Breast epithelium (tissue), 4 donors: ENCODE measurements at regions not wholly inside any gene's neighbourhood (a gene's known extent, or its start where the extent isn't known, plus 50 kb on each side); places are given as distances from the start of the nearest gene placed in this dataset.
"Not testable (repeated sequence)": the region's sequence is repeated elsewhere in the genome, so short reads cannot be mapped to it uniquely, and the experiment has no call there.

Source experiments
- DNase-seq, 2 donors: peaks; one replicate each; pipeline ENCODE4 v3.0.0-alpha.2; 2019; ENCODE audit warnings: low spot score in 2 of 2
- H3K27ac ChIP-seq, 2 donors: fragments of 200-600 bp; sonication (generic) in 1 of 2; one replicate each; pipeline ENCODE4 v1.5.1; 2016 to 2019; ENCODE audit warnings: mild to moderate bottlenecking in 1 of 2
- H3K27me3 ChIP-seq, 2 donors: fragments of 200-600 bp; sonication (generic) in 1 of 2; one replicate each; pipeline versions ENCODE4 v1.5.1 to v1.6.0; 2017 to 2019; ENCODE audit warnings: control low read depth in 1 of 2, mild to moderate bottlenecking in 1 of 2
- H3K36me3 ChIP-seq: fragments of 200-600 bp; one replicate; pipeline ENCODE4 v1.5.1; 2019
- H3K4me1 ChIP-seq, 2 donors: fragments of 200-600 bp; sonication (generic); one replicate each; pipeline ENCODE4 v1.5.1; 2016 to 2019; ENCODE audit warnings: control low read depth in 1 of 2
- H3K4me3 ChIP-seq, 3 donors: fragments of 200-600 bp; sonication (generic); 1 replicate in 2 of 3; 2 replicates in 1 of 3; pipeline ENCODE4 v1.5.1; 2016 to 2019; ENCODE audit warnings: mild to moderate bottlenecking in 3 of 3, moderate library complexity in 2 of 3
- H3K9me3 ChIP-seq, 2 donors: fragments of 200-600 bp; sonication (generic) in 1 of 2; one replicate each; pipeline ENCODE4 v1.5.1; 2016 to 2019; ENCODE audit warnings: control low read depth in 1 of 2
- POLR2A ChIP-seq: fragments of 450-650 bp; IDR thresholded peaks from one replicate; pipeline ENCODE4 v1.6.1; 2016; ENCODE audit warnings: antibody characterized with exemption, mild to moderate bottlenecking, moderate library complexity
- POLR2AphosphoS5 ChIP-seq, 3 donors: sonication (generic); formaldehyde crosslinking; IDR thresholded peaks; one replicate each; pipeline ENCODE4 v1.6.1; 2017; ENCODE audit warnings: antibody characterized with exemption in 3 of 3
- intact Hi-C: fragments of 100-400 bp; cut with DNase I; formaldehyde crosslinking; loops from one replicate; pipeline ENCODE4 v1.15.1; 2023; ENCODE audit warnings: low total_unique reads
- TF ChIP-seq, protein P1 (sequence below), 3 donors: fragments of 450-650 bp; IDR thresholded peaks; one replicate each; pipeline ENCODE4 v1.5.1; 2016 to 2017; ENCODE audit warnings: antibody characterized with exemption in 3 of 3, mild to moderate bottlenecking in 3 of 3, moderate library complexity in 3 of 3

DNA sequence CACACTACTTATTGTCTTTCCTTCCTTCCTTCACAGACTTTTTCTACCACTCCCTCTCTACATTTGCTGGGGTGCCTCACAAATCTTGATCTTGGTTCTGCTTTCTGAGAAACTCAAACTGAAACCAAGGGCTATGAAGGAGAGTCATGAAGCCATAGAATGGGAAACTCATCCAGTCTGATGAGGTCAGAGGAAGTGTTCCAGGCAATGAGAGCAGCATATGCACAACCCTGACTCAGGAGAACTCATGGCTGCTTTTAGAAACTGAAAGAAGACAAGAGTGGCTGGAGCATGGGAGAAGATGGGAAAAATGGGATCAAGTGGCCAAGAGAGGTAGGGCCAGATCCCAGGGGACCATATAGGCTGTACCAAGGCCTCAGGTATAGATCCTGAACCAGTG lies 130.0 kb upstream of the TOX3 start:
- Histone ChIP-seq H3K36me3 (no peaks in the 10 kb centered on the region), H3K4me3 (no peak overlapping the region), H3K4me1 (no peaks in the 10 kb centered on the region), H3K9me3 (no peaks in the 10 kb centered on the region), H3K27ac (no peak overlapping the region), H3K27me3 (no peaks in the 10 kb centered on the region)
- no peak for DNase-seq
- TF ChIP-seq POLR2AphosphoS5 (IDR thresholded peaks at IDR 0.05) (no peak), POLR2A (no peak)
- TF ChIP-seq, protein P1, sequence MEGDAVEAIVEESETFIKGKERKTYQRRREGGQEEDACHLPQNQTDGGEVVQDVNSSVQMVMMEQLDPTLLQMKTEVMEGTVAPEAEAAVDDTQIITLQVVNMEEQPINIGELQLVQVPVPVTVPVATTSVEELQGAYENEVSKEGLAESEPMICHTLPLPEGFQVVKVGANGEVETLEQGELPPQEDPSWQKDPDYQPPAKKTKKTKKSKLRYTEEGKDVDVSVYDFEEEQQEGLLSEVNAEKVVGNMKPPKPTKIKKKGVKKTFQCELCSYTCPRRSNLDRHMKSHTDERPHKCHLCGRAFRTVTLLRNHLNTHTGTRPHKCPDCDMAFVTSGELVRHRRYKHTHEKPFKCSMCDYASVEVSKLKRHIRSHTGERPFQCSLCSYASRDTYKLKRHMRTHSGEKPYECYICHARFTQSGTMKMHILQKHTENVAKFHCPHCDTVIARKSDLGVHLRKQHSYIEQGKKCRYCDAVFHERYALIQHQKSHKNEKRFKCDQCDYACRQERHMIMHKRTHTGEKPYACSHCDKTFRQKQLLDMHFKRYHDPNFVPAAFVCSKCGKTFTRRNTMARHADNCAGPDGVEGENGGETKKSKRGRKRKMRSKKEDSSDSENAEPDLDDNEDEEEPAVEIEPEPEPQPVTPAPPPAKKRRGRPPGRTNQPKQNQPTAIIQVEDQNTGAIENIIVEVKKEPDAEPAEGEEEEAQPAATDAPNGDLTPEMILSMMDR (IDR thresholded peaks at IDR 0.05): no peak
- intact Hi-C loops: no loop called here

DNA sequence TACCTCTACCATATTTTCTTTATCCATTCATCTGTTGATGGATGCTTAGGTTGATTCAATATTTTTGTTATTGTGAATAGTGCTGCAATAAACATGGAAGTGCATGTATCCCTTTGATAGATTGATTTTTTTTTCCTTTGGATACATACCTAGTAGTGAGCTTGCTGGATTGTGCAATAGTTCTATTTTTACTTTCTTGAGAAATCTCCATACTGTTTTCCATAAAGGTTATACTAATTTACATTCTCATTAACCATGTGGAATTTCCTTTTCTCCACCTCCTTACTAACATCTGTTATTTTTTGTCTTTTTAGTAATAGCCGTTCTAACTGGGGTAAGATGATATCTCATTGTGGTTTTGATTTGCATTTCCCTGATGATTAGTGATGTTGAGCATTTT lies 124.6 kb upstream of the TOX3 start:
- H3K4me1 ChIP-seq: no peaks in the 10 kb centered on the region
- H3K4me3 ChIP-seq: no peak overlapping the region
- H3K9me3 ChIP-seq: no peaks in the 10 kb centered on the region
- no peaks in the 10 kb centered on the region for H3K27me3 ChIP-seq
- TF ChIP-seq POLR2A: no peak
- no peak for TF ChIP-seq POLR2AphosphoS5 (IDR thresholded peaks at IDR 0.05)
- TF ChIP-seq, protein P1 (IDR thresholded peaks at IDR 0.05): no peak
- intact Hi-C loops: no loop called here
- no peak for DNase-seq
- H3K36me3 ChIP-seq: no peaks in the 10 kb centered on the region
- no peak overlapping the region for H3K27ac ChIP-seq

DNA sequence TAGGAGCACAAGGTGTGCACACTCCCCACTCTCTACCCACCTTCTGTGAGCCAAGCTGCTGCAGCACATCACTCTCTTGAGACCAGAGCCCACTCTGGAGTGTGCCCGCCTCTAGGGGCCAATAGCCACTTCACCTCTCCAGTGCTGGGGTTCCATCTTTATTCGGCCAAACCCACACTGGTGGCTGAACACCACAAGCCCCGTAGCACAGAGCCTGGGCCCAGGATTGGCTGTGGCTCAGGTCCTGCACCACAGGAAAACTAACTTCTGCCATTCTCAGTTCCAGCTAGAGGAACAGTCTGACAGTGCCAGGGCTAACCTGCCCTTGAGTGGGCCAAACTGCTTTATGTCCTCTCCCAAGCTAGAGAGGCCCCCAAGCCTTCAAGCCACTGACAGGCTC lies 111.0 kb upstream of the TOX3 start:
- intact Hi-C loops: no loop called here
- Histone ChIP-seq H3K27me3 (no peaks in the 10 kb centered on the region), H3K9me3 (peaks cover 5 to 30% of the 10 kb centered on the region in 2 donors), H3K4me1 (no peaks in the 10 kb centered on the region), H3K27ac (no peak overlapping the region), H3K36me3 (no peaks in the 10 kb centered on the region), H3K4me3 (no peak overlapping the region)
- DNase-seq: no peak
- TF ChIP-seq POLR2AphosphoS5 (IDR thresholded peaks at IDR 0.05) (no peak), POLR2A (no peak)
- TF ChIP-seq, protein P1 (IDR thresholded peaks at IDR 0.05): no peak

DNA sequence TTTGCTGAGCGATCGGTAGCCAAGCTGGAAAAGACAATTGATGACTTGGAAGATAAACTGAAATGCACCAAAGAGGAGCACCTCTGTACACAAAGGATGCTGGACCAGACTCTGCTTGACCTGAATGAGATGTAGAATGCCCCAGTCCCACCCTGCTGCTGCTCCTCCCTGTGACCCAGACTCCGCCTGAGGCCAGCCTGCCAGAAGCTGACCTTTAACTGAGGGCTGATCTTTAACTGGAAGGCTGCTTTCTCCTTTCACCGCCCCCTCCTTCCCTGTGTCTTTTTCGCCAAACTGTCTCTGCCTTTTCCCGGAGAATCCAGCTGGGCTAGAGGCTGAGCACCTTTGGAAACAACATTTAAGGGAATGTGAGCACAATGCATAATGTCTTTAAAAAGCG lies 109.0 kb upstream of the TOX3 start:
- DNase-seq, H3K27ac ChIP-seq, intact Hi-C loops, H3K36me3 ChIP-seq, H3K4me1 ChIP-seq, H3K4me3 ChIP-seq, H3K27me3 ChIP-seq: not testable (repeated sequence)
- peaks cover 5 to 21% of the 10 kb centered on the region in 2 donors for H3K9me3 ChIP-seq

DNA sequence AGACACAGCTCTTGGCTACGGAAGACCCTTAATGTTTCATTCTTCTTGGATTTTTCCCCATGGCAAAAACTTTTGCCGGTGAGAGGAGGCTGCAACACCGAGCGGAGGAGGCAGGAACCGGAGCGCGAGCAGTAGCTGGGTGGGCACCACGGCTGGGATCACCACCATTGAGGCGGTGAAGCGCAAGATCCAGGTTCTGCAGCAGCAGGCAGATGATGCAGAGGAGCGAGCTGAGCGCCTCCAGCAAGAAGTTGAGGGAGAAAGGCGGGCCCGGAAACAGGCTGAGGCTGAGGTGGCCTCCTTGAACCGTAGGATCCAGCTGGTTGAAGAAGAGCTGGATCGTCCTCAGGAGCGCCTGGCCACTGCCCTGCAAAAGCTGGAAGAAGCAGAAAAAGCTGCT lies 108.2 kb upstream of the TOX3 start:
- H3K27ac ChIP-seq, intact Hi-C loops, H3K4me3 ChIP-seq, H3K27me3 ChIP-seq, DNase-seq, H3K4me1 ChIP-seq, H3K36me3 ChIP-seq: not testable (repeated sequence)
- H3K9me3 ChIP-seq: peaks cover 5 to 13% of the 10 kb centered on the region in 2 donors

DNA sequence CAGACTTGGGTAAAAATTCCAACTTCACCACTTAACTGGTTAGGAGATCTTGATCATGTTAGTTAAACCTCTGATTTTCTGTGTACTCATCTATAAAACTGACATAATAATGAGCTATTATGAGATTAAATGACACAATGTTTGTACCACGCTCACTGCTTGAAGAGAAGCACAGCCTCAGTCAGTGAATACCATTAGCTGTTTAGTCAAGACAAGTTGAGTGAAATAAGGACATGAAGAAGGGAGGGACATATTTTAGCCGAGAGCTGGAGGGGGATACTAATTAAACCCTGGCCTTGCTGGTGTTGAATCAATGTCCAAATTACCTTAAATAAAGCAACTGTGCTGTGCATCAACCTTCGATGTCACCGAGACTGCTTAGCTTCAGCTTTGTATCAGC lies 105.1 kb upstream of the TOX3 start:
- TF ChIP-seq POLR2A (no peak), POLR2AphosphoS5 (IDR thresholded peaks at IDR 0.05) (no peak)
- TF ChIP-seq, protein P1 (IDR thresholded peaks at IDR 0.05): no peak
- no peak for DNase-seq
- H3K4me1 ChIP-seq: no peaks in the 10 kb centered on the region
- no peak overlapping the region for H3K4me3 ChIP-seq
- intact Hi-C loops: no loop called here
- no peaks in the 10 kb centered on the region for H3K27me3 ChIP-seq
- H3K27ac ChIP-seq: no peak overlapping the region
- no peaks in the 10 kb centered on the region for H3K36me3 ChIP-seq
- no peaks in the 10 kb centered on the region for H3K9me3 ChIP-seq
